ENCODE measurements at regions not wholly inside any gene's neighbourhood (a gene's known extent, or its start where the extent isn't known, plus 50 kb on each side); places are given as distances from the start of the nearest gene placed in this dataset.

DNA sequence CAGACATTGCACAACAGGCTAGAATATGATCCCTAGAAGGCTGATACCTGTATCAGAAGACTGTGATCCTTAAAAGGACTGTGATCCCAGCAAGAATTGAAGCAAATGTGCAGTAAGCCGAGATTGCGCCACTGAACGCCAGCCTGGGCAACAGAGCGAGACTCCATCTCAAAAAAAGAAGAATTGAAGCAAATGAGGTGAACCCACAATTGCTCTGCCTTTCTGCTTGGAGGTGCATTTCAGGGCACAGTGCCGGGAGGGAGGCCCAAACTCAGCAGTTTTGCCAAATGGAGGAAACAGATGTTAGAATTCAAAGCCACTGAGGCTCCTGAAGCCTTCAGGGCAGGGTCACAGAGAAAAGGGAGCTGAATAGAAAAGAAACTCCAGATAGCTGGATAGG is 61.1 kb upstream of the COCH start:
- FAIRE-seq = no peak
- H3K79me2 ChIP-seq (ENCODE audit: control insufficient read depth, insufficient read depth, low read length) = no peaks in the 10 kb centered on the region
- no peaks in the 10 kb centered on the region for H3K36me3 ChIP-seq (ENCODE audit: control insufficient read depth in 2 of 2, extremely low read depth in 1 of 2, insufficient read depth in 2 of 2, low read length in 2 of 2)
- no peak overlapping the region for H3K4me2 ChIP-seq (ENCODE audit: insufficient read depth, low read length)
- peaks cover 1 to 6% of the 10 kb centered on the region in 2 experiments for H3K27me3 ChIP-seq (ENCODE audit: control insufficient read depth in 2 of 2, insufficient read depth in 2 of 2, low read length in 2 of 2)
- intact Hi-C loops (cut with micrococcal nuclease) (no loop called here), dilution Hi-C loops (cut with MboI; ENCODE audit: extremely low pct_ligation_motif_present, low sequenced_read_pairs) (no loop called here)
- BruUV-seq (replicated peaks) = no TSS peak
- no peaks in the 10 kb centered on the region for H4K20me1 ChIP-seq (replicated peaks; ENCODE audit: control insufficient read depth, extremely low read depth, insufficient read depth, low read length)
- no peak for TF ChIP-seq FOS (IDR thresholded peaks at IDR 0.05; ENCODE audit: borderline replicate concordance, insufficient read depth, low read length)
- TF ChIP-seq JUN (IDR thresholded peaks at IDR 0.05; ENCODE audit: borderline replicate concordance, insufficient read depth, insufficient read length, low read depth) = no peak
- TF ChIP-seq, protein P1, sequence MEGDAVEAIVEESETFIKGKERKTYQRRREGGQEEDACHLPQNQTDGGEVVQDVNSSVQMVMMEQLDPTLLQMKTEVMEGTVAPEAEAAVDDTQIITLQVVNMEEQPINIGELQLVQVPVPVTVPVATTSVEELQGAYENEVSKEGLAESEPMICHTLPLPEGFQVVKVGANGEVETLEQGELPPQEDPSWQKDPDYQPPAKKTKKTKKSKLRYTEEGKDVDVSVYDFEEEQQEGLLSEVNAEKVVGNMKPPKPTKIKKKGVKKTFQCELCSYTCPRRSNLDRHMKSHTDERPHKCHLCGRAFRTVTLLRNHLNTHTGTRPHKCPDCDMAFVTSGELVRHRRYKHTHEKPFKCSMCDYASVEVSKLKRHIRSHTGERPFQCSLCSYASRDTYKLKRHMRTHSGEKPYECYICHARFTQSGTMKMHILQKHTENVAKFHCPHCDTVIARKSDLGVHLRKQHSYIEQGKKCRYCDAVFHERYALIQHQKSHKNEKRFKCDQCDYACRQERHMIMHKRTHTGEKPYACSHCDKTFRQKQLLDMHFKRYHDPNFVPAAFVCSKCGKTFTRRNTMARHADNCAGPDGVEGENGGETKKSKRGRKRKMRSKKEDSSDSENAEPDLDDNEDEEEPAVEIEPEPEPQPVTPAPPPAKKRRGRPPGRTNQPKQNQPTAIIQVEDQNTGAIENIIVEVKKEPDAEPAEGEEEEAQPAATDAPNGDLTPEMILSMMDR (IDR thresholded peaks at IDR 0.05; ENCODE audit: extremely low read depth in 1 of 2, insufficient read depth in 1 of 2, low read depth in 1 of 2, low read length in 2 of 2) = no peak
- no peak for TF ChIP-seq POLR2AphosphoS5 (IDR thresholded peaks at IDR 0.05; ENCODE audit: insufficient read depth, low read depth, low read length)
- TF ChIP-seq MAX (IDR thresholded peaks at IDR 0.05; ENCODE audit: insufficient read depth, insufficient read length) = no peak
- no peak for TF ChIP-seq GATA2 (IDR thresholded peaks at IDR 0.05; ENCODE audit: insufficient read depth, insufficient read length, low read depth, low read length)
- TF ChIP-seq EZH2 (IDR thresholded peaks at IDR 0.05; ENCODE audit: borderline replicate concordance, low read depth, low read length, severe bottlenecking) = no peak
- no peak for TF ChIP-seq MYC (IDR thresholded peaks at IDR 0.05; ENCODE audit: low read depth, low read length)
- H3K9me3 ChIP-seq (replicated peaks; ENCODE audit: control insufficient read depth, insufficient read depth, low read length) = no peaks in the 10 kb centered on the region
- H3K27ac ChIP-seq (ENCODE audit: insufficient read depth, low read depth, low read length) = no peak overlapping the region
- no peaks in the 10 kb centered on the region for H3K9me1 ChIP-seq (replicated peaks; ENCODE audit: control insufficient read depth, extremely low read depth, insufficient read depth, low read length)
- DNase-seq (ENCODE audit: low read depth, low spot score) = no peak
- CTCF ChIA-PET = interaction anchor here (0.8 kb wide), 1 partner anchor 12 kb away, joined by 3 read pairs; no protein-coding TSS in a partner anchor
- POLR2A ChIA-PET = no interaction called here
- no peak overlapping the region for H3K9ac ChIP-seq (replicated peaks; ENCODE audit: extremely low read depth, insufficient read depth, low read length)
- no peak overlapping the region for H3K4me3 ChIP-seq (replicated peaks in 1 of 3; ENCODE audit: insufficient read depth in 1 of 3, low read depth in 1 of 3, low read length in 3 of 3)
- H2AFZ ChIP-seq (ENCODE audit: low read depth, low read length) = no peak overlapping the region
- no peaks in the 10 kb centered on the region for H3K4me1 ChIP-seq (ENCODE audit: control insufficient read depth, extremely low read depth, insufficient read depth, low read length)
